Lower lobe of right lung (tissue), 2 donors: ENCODE measurements at regions not wholly inside any gene's neighbourhood (a gene's known extent, or its start where the extent isn't known, plus 50 kb on each side); places are given as distances from the start of the nearest gene placed in this dataset.
"Not testable (repeated sequence)": the region's sequence is repeated elsewhere in the genome, so short reads cannot be mapped to it uniquely, and the experiment has no call there.

Source experiments
- ATAC-seq, 2 donors: fragments of 200-7000 bp; cut with Tn5 transposase; one replicate each; pipeline ENCODE4 v1.9.1; 2020 to 2022; ENCODE audit warnings: mild to moderate bottlenecking in 2 of 2, moderate library complexity in 2 of 2
- DNase-seq: peaks from one replicate; pipeline ENCODE4 v3.0.0-alpha.2; 2020
- H3K27ac ChIP-seq: fragments of 200-600 bp; one replicate; pipeline ENCODE4 v1.8.0; 2022
- H3K27me3 ChIP-seq: fragments of 200-600 bp; one replicate; pipeline ENCODE4 v1.8.0; 2022; ENCODE audit warnings: low read depth
- H3K36me3 ChIP-seq: fragments of 200-600 bp; one replicate; pipeline ENCODE4 v1.8.0; 2022; ENCODE audit warnings: mild to moderate bottlenecking
- H3K4me1 ChIP-seq: fragments of 200-600 bp; one replicate; pipeline ENCODE4 v1.8.0; 2022
- H3K4me3 ChIP-seq: fragments of 200-600 bp; one replicate; pipeline ENCODE4 v1.8.0; 2022; ENCODE audit warnings: mild to moderate bottlenecking
- H3K9me3 ChIP-seq: fragments of 200-600 bp; one replicate; pipeline ENCODE4 v1.8.0; 2022
- CTCF ChIP-seq: fragments of 200-600 bp; IDR thresholded peaks from one replicate; pipeline ENCODE4 v1.8.0; 2022; ENCODE audit warnings: antibody characterized with exemption, mild to moderate bottlenecking
- intact Hi-C: fragments of 100-400 bp; cut with DNase I; formaldehyde crosslinking; loops from one replicate; pipeline ENCODE4 v1.11.0; 2022
- donor health status: DM: no; HTN: yes; CAD: no; lungs with severe emphysema.

- H3K4me3 ChIP-seq, H3K36me3 ChIP-seq, DNase-seq, intact Hi-C loops, H3K9me3 ChIP-seq, H3K4me1 ChIP-seq, ATAC-seq, H3K27me3 ChIP-seq, H3K27ac ChIP-seq: not testable (repeated sequence)
These were observed 352.5 kb downstream of the KCNJ18 start for GRCh38 chr17:22044706-22045246.

DNA sequence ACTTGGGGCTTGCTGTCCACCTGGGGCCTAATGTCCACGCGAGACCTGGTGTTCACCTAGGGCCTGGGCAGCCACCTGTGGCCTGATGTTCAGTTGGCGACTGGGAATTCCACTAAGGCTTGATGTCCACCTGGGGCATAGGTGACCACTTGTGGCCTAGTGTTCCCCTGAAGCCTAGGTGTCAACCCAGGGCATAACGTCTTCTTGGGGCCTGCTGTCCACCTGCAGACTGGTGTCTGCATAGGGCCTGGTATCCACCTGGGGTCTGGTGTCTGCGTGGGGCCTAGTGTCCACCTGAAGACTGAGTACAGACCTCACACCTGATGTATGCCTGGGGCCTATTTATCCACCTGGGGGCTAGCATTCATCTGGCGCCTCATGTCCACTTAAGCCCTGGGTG is 355.2 kb downstream of the KCNJ18 start:
- intact Hi-C loops, DNase-seq, H3K4me1 ChIP-seq, H3K27me3 ChIP-seq, H3K27ac ChIP-seq, H3K4me3 ChIP-seq, H3K36me3 ChIP-seq, H3K9me3 ChIP-seq, ATAC-seq: not testable (repeated sequence)

DNA sequence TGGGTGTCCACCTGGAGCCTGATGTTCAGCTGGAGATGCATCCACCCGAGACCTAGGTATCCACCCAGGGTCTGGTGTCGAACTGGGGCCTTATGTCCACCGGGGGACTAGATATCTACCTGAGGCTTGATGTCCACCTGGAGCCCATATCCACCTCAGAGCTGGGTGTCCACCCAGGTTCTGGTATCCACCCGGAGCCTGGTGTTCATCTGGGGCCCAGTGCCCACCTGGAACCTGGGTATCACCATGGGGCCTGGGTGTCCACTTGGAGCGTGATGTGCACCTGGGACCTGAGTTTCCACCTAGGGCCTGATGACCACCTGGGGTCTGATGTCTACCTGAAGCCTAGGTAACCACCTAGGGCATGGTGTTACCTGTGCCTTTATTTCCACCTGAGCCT is 355.9 kb downstream of the KCNJ18 start:
- H3K27ac ChIP-seq, H3K4me1 ChIP-seq, ATAC-seq, DNase-seq, H3K4me3 ChIP-seq, H3K9me3 ChIP-seq, intact Hi-C loops, H3K27me3 ChIP-seq, H3K36me3 ChIP-seq: not testable (repeated sequence)

GRCh38 chr17:22050766-22051165 is 358.4 kb downstream of the KCNJ18 start:
- ATAC-seq, H3K4me1 ChIP-seq, DNase-seq, intact Hi-C loops, H3K36me3 ChIP-seq, H3K27ac ChIP-seq, H3K9me3 ChIP-seq, H3K27me3 ChIP-seq, H3K4me3 ChIP-seq: not testable (repeated sequence)

GRCh38 chr17:22052715-22053114 is 360.4 kb downstream of the KCNJ18 start:
- H3K27me3 ChIP-seq, H3K9me3 ChIP-seq, H3K4me1 ChIP-seq, ATAC-seq, DNase-seq, intact Hi-C loops, H3K27ac ChIP-seq, H3K36me3 ChIP-seq, H3K4me3 ChIP-seq: not testable (repeated sequence)

DNA sequence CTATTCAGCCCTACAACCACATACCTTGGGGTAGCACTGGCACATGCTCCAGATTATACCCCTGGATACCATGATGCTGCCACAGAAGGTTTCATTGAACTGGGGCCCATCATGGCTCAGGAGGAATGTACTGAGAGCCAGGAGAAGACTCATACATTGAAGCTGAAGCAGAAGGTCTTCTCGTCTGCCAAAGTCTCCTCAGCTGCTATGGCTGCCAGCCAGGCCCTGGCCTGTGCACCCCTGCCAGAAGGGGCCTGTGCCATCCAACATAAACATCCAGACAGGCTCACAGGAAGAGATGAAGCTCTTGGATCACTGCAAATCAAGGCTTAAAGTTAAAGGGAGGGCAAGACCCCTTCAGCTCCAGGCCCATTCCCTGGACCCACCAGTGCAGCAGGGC is 364.2 kb downstream of the KCNJ18 start:
- ATAC-seq, DNase-seq, H3K27ac ChIP-seq, H3K27me3 ChIP-seq, H3K36me3 ChIP-seq, H3K4me1 ChIP-seq, H3K9me3 ChIP-seq, H3K4me3 ChIP-seq, intact Hi-C loops: not testable (repeated sequence)

GRCh38 chr17:22075918-22076317 is 383.6 kb downstream of the KCNJ18 start:
- intact Hi-C loops = not testable (repeated sequence)

DNA sequence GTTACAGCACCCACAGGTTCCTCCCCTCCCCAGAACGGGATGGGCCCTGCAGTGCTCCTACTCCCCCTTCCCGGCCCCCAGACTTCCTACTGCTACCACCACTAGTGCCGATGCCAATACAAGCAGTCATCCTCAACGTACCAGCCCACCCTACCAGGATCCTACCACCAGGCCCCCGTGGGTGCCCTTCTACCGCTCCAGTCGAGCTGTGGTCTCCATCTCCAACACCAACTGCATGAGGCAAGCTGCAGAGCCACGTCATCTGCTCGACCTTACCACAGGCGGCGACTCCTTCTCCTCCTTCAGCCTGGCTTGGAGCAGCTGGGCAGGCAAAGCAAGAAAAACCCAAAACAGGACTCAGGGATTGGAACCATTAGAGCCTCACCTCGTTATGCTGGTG is 396.3 kb downstream of the KCNJ18 start:
- H3K36me3 ChIP-seq, DNase-seq, H3K4me1 ChIP-seq, H3K9me3 ChIP-seq, H3K4me3 ChIP-seq, ATAC-seq, H3K27me3 ChIP-seq, intact Hi-C loops, H3K27ac ChIP-seq: not testable (repeated sequence)

More at GRCh38 chr17:22075918-22076317, 383.6 kb downstream of the KCNJ18 start:
- H3K9me3 ChIP-seq, H3K27me3 ChIP-seq, H3K4me1 ChIP-seq, H3K4me3 ChIP-seq, H3K27ac ChIP-seq, ATAC-seq, DNase-seq, H3K36me3 ChIP-seq: not testable (repeated sequence)

GRCh38 chr17:22090263-22090935 is 398.1 kb downstream of the KCNJ18 start:
- no peak for TF ChIP-seq CTCF
- ATAC-seq = no peak

DNA sequence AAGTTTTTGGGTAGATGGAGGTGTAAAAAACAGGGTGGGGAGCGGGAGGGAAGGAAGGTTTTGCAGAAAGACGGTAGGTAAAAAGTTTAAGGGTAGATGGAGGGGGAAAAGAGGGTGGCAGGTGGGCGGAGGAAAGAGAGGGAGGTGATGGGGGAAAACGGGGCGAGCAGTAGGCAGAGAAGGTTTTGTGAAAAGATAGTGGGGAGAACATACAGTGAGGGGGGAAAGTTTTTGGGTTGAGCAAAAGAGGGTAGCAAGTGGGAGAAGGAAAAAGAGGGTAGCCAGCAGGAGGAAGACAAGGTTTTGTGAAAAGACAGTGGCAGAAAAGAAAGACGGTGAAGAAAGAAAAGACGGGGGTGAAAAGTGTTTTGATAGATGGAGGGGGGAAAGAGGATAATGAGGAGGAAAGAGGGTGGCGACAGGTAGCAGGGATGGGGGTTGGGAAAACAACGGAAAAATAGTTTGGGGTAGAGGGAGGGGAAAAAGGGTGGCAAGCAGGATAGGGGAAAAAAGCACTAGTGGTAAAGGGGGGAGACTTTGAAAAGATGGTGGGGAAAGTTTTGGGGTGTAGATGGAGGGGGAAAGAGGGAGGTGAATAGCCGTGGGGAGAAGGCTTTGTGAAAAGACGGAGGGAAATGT is 398.8 kb downstream of the KCNJ18 start:
- intact Hi-C loops, DNase-seq: not testable (repeated sequence)

More at GRCh38 chr17:22090263-22090935, 398.1 kb downstream of the KCNJ18 start:
- H3K27me3 ChIP-seq = no peaks in the 10 kb centered on the region
- H3K9me3 ChIP-seq = no peaks in the 10 kb centered on the region
- no peak overlapping the region for H3K4me3 ChIP-seq
- H3K36me3 ChIP-seq = no peaks in the 10 kb centered on the region
- no peak overlapping the region for H3K27ac ChIP-seq
- H3K4me1 ChIP-seq = no peaks in the 10 kb centered on the region
- no peak for DNase-seq
- intact Hi-C loops = no loop called here

GRCh38 chr17:22091840-22092239 is 399.5 kb downstream of the KCNJ18 start:
- H3K9me3 ChIP-seq, H3K36me3 ChIP-seq, H3K27ac ChIP-seq, intact Hi-C loops, H3K4me3 ChIP-seq, H3K27me3 ChIP-seq, DNase-seq, ATAC-seq, H3K4me1 ChIP-seq: not testable (repeated sequence)

More for the DNA sequence above, 398.8 kb downstream of the KCNJ18 start:
- ATAC-seq, H3K9me3 ChIP-seq, H3K4me3 ChIP-seq, H3K36me3 ChIP-seq, H3K4me1 ChIP-seq, H3K27ac ChIP-seq, H3K27me3 ChIP-seq: not testable (repeated sequence)

- intact Hi-C loops, H3K36me3 ChIP-seq, ATAC-seq: not testable (repeated sequence)
These were observed 403.1 kb downstream of the KCNJ18 start for GRCh38 chr17:22095414-22095813.

DNA sequence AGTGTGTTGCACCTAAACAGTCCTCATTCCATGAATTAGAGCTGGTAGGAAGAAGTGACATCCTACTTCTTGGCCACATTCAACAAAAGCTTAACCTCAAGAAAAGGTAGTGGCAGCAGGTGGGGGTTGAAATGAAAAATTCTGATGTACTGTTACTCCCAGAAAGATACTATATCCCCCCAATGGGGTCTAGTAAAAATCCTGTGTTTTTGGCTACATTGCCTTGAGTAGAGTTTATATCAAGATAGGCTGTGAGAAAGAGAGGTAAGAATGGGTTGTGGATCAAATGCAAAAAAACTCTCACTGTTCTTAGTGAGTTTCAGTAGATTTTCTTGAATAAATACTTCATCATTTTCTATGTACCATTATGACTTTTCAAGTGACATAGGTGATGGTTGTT is 407.3 kb downstream of the KCNJ18 start:
- DNase-seq, H3K36me3 ChIP-seq, ATAC-seq, H3K4me3 ChIP-seq, H3K9me3 ChIP-seq, H3K27me3 ChIP-seq, H3K27ac ChIP-seq, intact Hi-C loops, H3K4me1 ChIP-seq: not testable (repeated sequence)

More at GRCh38 chr17:22095414-22095813, 403.1 kb downstream of the KCNJ18 start:
- not testable (repeated sequence) for H3K27ac ChIP-seq, DNase-seq, H3K9me3 ChIP-seq, H3K4me3 ChIP-seq, H3K4me1 ChIP-seq, H3K27me3 ChIP-seq
